WERI-Rb-1 (cell line): ENCODE measurements at regions not wholly inside any gene's neighbourhood (a gene's known extent, or its start where the extent isn't known, plus 50 kb on each side); places are given as distances from the start of the nearest gene placed in this dataset.

Source experiments
- DNase-seq: peaks from one replicate; pipeline ENCODE4 v3.0.0-alpha.2; 2020
- H3K27ac ChIP-seq: fragments of 250-450 bp; sonication (Bioruptor Pico); 2 replicates; pipeline ENCODE4 v1.5.1; 2020; ENCODE audit warnings: mild to moderate bottlenecking, moderate library complexity
- H3K27me3 ChIP-seq: fragments of 250-450 bp; sonication (Bioruptor Pico); 2 replicates; pipeline ENCODE4 v1.5.1; 2021; ENCODE audit warnings: mild to moderate bottlenecking, low read depth, moderate library complexity; ENCODE audit not compliant: insufficient read depth, severe bottlenecking
- H3K36me3 ChIP-seq: fragments of 250-450 bp; sonication (Bioruptor Pico); 2 replicates; pipeline ENCODE4 v1.5.1; 2020; ENCODE audit warnings: mild to moderate bottlenecking, moderate library complexity
- H3K4me3 ChIP-seq: 2 replicates; pipeline ENCODE4 v1.5.1; 2011; ENCODE audit warnings: low read depth, mild to moderate bottlenecking, control low read depth, low read length
- H3K9me3 ChIP-seq: fragments of 250-450 bp; sonication (Bioruptor Pico); 2 replicates; pipeline ENCODE4 v1.5.1; 2021; ENCODE audit warnings: mild to moderate bottlenecking, moderate library complexity; ENCODE audit not compliant: severe bottlenecking
- CTCF ChIP-seq: IDR thresholded peaks from 2 replicates; pipeline ENCODE4 v1.5.1; 2011; ENCODE audit warnings: low read depth, mild to moderate bottlenecking, control low read depth, inconsistent platforms, low read length

- no peak for TF ChIP-seq CTCF
- H3K4me3 ChIP-seq, result no peak overlapping the region
These were observed 73.3 kb downstream of the RFC3 start for GRCh38 chr13:33891196-33891742.

GRCh38 chr13:33893559-33893958, 75.6 kb downstream of the RFC3 start:
- no peak for DNase-seq
- H3K27ac ChIP-seq, result no peak overlapping the region
- no peaks in the 10 kb centered on the region for H3K9me3 ChIP-seq
- TF ChIP-seq CTCF, result no peak
- H3K4me3 ChIP-seq, result no peak overlapping the region
- no peaks in the 10 kb centered on the region for H3K27me3 ChIP-seq
- H3K36me3 ChIP-seq, result peaks cover 3% of the 10 kb centered on the region; the same call in 1 of the 2 replicates

More at GRCh38 chr13:33891196-33891742, 73.3 kb downstream of the RFC3 start:
- DNase-seq, result no peak
- peaks cover 3% of the 10 kb centered on the region; the same call in 1 of the 2 replicates for H3K36me3 ChIP-seq
- no peak overlapping the region for H3K27ac ChIP-seq
- no peaks in the 10 kb centered on the region for H3K9me3 ChIP-seq
- no peaks in the 10 kb centered on the region for H3K27me3 ChIP-seq

GRCh38 chr13:33904431-33904830, 86.5 kb downstream of the RFC3 start:
- no peaks in the 10 kb centered on the region for H3K36me3 ChIP-seq
- H3K4me3 ChIP-seq, result no peak overlapping the region
- DNase-seq, result peak; percentile 21
- no peaks in the 10 kb centered on the region for H3K9me3 ChIP-seq
- no peak overlapping the region for H3K27ac ChIP-seq
- no peaks in the 10 kb centered on the region for H3K27me3 ChIP-seq
- no peak for TF ChIP-seq CTCF

- no peak overlapping the region for H3K4me3 ChIP-seq
- no peak for DNase-seq
- no peaks in the 10 kb centered on the region for H3K27me3 ChIP-seq
- TF ChIP-seq CTCF, result no peak
- no peak overlapping the region for H3K27ac ChIP-seq
- H3K36me3 ChIP-seq, result no peaks in the 10 kb centered on the region
- H3K9me3 ChIP-seq, result no peaks in the 10 kb centered on the region
These were observed 90.2 kb downstream of the RFC3 start for GRCh38 chr13:33908116-33908515.

GRCh38 chr13:33910255-33910654, 92.3 kb downstream of the RFC3 start:
- Histone ChIP-seq H3K27me3 (no peaks in the 10 kb centered on the region), H3K9me3 (no peaks in the 10 kb centered on the region), H3K36me3 (no peaks in the 10 kb centered on the region), H3K4me3 (no peak overlapping the region), H3K27ac (no peak overlapping the region)
- no peak for TF ChIP-seq CTCF
- DNase-seq, result no peak

- no peak for TF ChIP-seq CTCF
- no peak overlapping the region for H3K27ac ChIP-seq
- H3K4me3 ChIP-seq, result no peak overlapping the region
- no peaks in the 10 kb centered on the region for H3K27me3 ChIP-seq
- DNase-seq, result no peak
- H3K9me3 ChIP-seq, result no peaks in the 10 kb centered on the region
- no peaks in the 10 kb centered on the region for H3K36me3 ChIP-seq
These were observed 93.6 kb downstream of the RFC3 start for GRCh38 chr13:33911521-33911920.
